ENCODE measurements at regions not wholly inside any gene's neighbourhood (a gene's known extent, or its start where the extent isn't known, plus 50 kb on each side); places are given as distances from the start of the nearest gene placed in this dataset.
"Not testable (repeated sequence)": the region's sequence is repeated elsewhere in the genome, so short reads cannot be mapped to it uniquely, and the experiment has no call there.

- peaks cover 10% of the 10 kb centered on the region; the same call in 1 of the 2 replicates for H3K9me3 ChIP-seq (ENCODE audit: insufficient read depth, low read depth)
- intact Hi-C loops (cut with micrococcal nuclease; ENCODE audit: unreplicated experiment): no loop called here
- H2AFZ ChIP-seq: no peak overlapping the region
- H3K27ac ChIP-seq: no peak overlapping the region
- no peak overlapping the region for H3K4me3 ChIP-seq
- H3F3A ChIP-seq (ENCODE audit: insufficient read depth, low read depth): no peaks in the 10 kb centered on the region
- ChIA-PET POLR2A (ENCODE audit: unreplicated experiment) (no interaction called here), CTCF (no interaction called here)
- no peak overlapping the region for H3K4me2 ChIP-seq
- no peak for DNase-seq
- no peaks in the 10 kb centered on the region for H3K4me1 ChIP-seq (replicated peaks; ENCODE audit: insufficient read depth)
- no peaks in the 10 kb centered on the region for H3K36me3 ChIP-seq (ENCODE audit: low read depth)
- H3K27me3 ChIP-seq (ENCODE audit: insufficient read depth, low read depth): no peaks in the 10 kb centered on the region
- no peaks in the 10 kb centered on the region for H3K9me2 ChIP-seq (ENCODE audit: insufficient read depth)
- no peak for TF ChIP-seq EZH2 (IDR thresholded peaks at IDR 0.05; ENCODE audit: low read depth)
- TF ChIP-seq CTCF (conservative IDR thresholded peaks at IDR 0.05): no peak
- no TSS peak for BruUV-seq (replicated peaks)
- H4K20me1 ChIP-seq (ENCODE audit: insufficient read depth): no peaks in the 10 kb centered on the region
- H3K79me2 ChIP-seq (ENCODE audit: low read depth): no peaks in the 10 kb centered on the region
Observed at GRCh38 chr13:110973007-110973700, 58.3 kb upstream of the ANKRD10 start.

- CTCF ChIA-PET: no interaction called here
- BruUV-seq (replicated peaks): no TSS peak
- DNase-seq: no peak
- H3K79me2 ChIP-seq (ENCODE audit: low read depth): no peaks in the 10 kb centered on the region
- no peaks in the 10 kb centered on the region for H3K36me3 ChIP-seq (ENCODE audit: low read depth)
- peaks cover 10% of the 10 kb centered on the region; the same call in 1 of the 2 replicates for H3K9me3 ChIP-seq (ENCODE audit: insufficient read depth, low read depth)
- no peaks in the 10 kb centered on the region for H3K9me2 ChIP-seq (ENCODE audit: insufficient read depth)
- no peaks in the 10 kb centered on the region for H3K27me3 ChIP-seq (ENCODE audit: insufficient read depth, low read depth)
- no peak overlapping the region for H3K4me3 ChIP-seq
- H3K4me1 ChIP-seq (replicated peaks; ENCODE audit: insufficient read depth): peaks cover 15% of the 10 kb centered on the region
- H2AFZ ChIP-seq: no peak overlapping the region
- no peaks in the 10 kb centered on the region for H3F3A ChIP-seq (ENCODE audit: insufficient read depth, low read depth)
- TF ChIP-seq CTCF (conservative IDR thresholded peaks at IDR 0.05) (no peak), EZH2 (IDR thresholded peaks at IDR 0.05; ENCODE audit: low read depth) (no peak)
- POLR2A ChIA-PET (ENCODE audit: unreplicated experiment): no interaction called here
- H3K4me2 ChIP-seq: no peak overlapping the region
- H4K20me1 ChIP-seq (ENCODE audit: insufficient read depth): no peaks in the 10 kb centered on the region
- intact Hi-C loops (cut with micrococcal nuclease; ENCODE audit: unreplicated experiment): no loop called here
- no peak overlapping the region for H3K27ac ChIP-seq
Observed at GRCh38 chr13:110971486-110971885, 56.6 kb upstream of the ANKRD10 start.

- POLR2A ChIA-PET (ENCODE audit: unreplicated experiment): interaction anchor here (0.7 kb wide), 1 partner anchor 56 kb away, joined by 3 read pairs; no protein-coding TSS in a partner anchor
- H3K79me2 ChIP-seq (ENCODE audit: low read depth); H3K36me3 ChIP-seq (ENCODE audit: low read depth); CTCF ChIA-PET; BruUV-seq (replicated peaks); H3K9me2 ChIP-seq (ENCODE audit: insufficient read depth); H3K27me3 ChIP-seq (ENCODE audit: insufficient read depth, low read depth); H3K4me3 ChIP-seq; H4K20me1 ChIP-seq (ENCODE audit: insufficient read depth); intact Hi-C loops (cut with micrococcal nuclease; ENCODE audit: unreplicated experiment); H2AFZ ChIP-seq: not testable (repeated sequence)
- Histone ChIP-seq H3K27ac (peak overlapping the region; percentile 37), H3F3A (ENCODE audit: insufficient read depth, low read depth) (peaks cover 20% of the 10 kb centered on the region), H3K4me2 (peak overlapping the region; percentile 27), H3K9me3 (ENCODE audit: insufficient read depth, low read depth) (peaks cover 23% of the 10 kb centered on the region; the same call in 1 of the 2 replicates), H3K4me1 (replicated peaks; ENCODE audit: insufficient read depth) (peaks cover 27% of the 10 kb centered on the region)
- peak in 1 of 2 experiments; percentile 53 for DNase-seq
Observed at GRCh38 chr13:110967156-110967855, 52.4 kb upstream of the ANKRD10 start.
